Esophagus squamous epithelium (tissue), 4 donors: ENCODE measurements at regions not wholly inside any gene's neighbourhood (a gene's known extent, or its start where the extent isn't known, plus 50 kb on each side); places are given as distances from the start of the nearest gene placed in this dataset.

Experiments used
- CTCF ChIP-seq, 6 experiments: fragments of 450-650 bp in 4 of 6; fragments of 200-600 bp in 2 of 6; sonication (generic) in 2 of 6; IDR thresholded peaks; one replicate each; pipeline ENCODE4 v1.5.1; 2016 to 2019; ENCODE audit warnings: antibody characterized with exemption in 6 of 6, mild to moderate bottlenecking in 4 of 6, moderate library complexity in 4 of 6
- POLR2A ChIP-seq, 4 donors: fragments of 450-650 bp; IDR thresholded peaks; one replicate each; pipeline ENCODE4 v1.6.1; 2017; ENCODE audit warnings: antibody characterized with exemption in 4 of 4, mild to moderate bottlenecking in 4 of 4, moderate library complexity in 3 of 4

DNA sequence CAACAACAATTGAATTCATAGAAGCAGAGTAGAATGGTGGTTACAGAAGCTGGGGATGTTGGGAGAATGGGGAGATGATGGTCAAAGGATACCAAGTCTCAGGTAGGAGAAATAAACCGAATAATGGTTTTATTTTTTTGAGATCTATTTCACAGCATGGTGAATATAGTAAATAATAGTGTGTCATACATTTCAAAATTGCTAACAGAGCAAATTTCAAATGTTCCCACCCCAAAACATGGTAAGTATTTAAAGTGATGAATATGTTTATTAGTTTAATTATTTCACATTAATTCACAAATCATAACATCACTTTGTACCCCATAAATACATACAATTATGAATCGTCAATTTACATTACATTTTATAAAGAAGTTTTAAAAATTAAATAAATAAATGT lies 72.7 kb upstream of the ATG10 start:
- TF ChIP-seq POLR2A (IDR thresholded peaks at IDR 0.05) (no peak), CTCF (IDR thresholded peaks at IDR 0.05) (no peak)
